HG02885 (cell line): ENCODE measurements at regions not wholly inside any gene's neighbourhood (a gene's known extent, or its start where the extent isn't known, plus 50 kb on each side); places are given as distances from the start of the nearest gene placed in this dataset.

Source experiments
- ATAC-seq: cut with Tn5 transposase; IDR thresholded peaks from one replicate; pipeline ENCODE4 v1.9.1; 2021; ENCODE audit warnings: mild to moderate bottlenecking; ENCODE audit not compliant: unreplicated experiment, poor library complexity

DNA sequence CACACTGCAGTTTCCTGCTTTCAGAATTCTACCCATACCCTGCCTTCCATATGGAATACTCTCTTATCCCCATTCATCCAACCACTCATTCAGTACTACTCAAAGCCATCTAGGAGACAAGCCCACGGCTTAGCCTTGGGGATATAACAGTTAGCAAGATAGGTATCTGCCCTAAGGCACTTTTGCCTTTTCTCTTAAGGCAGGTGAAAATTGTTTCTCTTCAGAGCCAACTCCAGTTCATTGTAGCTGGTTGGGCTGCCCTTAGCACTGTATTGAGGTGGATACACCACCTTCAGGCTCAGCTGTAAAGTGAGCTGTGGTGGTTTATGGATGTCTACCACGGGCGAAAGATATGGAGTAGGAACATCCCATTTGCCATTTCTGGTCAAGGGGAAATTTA lies 729.7 kb upstream of the TBX3 start:
- no peak for ATAC-seq

DNA sequence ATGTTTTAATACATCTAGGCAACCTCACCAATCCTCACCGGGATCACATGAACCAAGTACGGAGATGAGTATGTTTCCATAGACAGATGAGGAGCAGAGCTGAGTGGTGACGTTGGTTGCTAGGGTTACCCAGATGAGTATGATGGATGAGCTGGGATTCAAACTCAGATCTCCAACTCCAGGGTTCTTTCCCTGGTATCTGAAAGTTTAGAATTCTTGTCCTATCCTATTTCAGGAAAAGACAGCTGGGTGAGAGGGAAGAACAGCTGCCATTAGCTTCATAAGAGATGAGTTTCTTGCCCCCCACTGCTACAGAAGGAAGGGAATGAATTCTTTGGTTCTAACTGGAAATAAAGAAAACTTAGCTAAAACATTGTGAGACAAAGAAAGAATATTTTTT lies 728.9 kb upstream of the TBX3 start:
- no peak for ATAC-seq

DNA sequence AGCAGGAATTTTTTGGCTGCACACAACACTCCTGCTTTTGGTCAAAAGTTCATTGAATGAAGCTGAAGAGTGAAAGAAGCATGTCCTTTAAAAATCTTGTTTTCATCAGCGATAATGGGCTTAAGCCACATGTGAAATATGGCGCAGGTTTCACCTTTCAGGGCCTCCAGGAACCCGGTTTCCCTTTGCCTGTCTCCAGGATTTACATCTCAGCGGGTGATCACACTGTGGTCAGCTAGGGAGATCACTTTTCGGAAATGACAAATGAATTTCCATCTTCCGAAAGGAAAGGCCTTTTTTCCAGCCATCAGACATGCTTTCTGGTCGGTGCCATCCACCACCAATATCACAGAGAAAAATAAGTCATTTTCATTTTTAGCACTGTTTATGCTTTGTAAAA lies 727.1 kb upstream of the TBX3 start:
- no peak for ATAC-seq

DNA sequence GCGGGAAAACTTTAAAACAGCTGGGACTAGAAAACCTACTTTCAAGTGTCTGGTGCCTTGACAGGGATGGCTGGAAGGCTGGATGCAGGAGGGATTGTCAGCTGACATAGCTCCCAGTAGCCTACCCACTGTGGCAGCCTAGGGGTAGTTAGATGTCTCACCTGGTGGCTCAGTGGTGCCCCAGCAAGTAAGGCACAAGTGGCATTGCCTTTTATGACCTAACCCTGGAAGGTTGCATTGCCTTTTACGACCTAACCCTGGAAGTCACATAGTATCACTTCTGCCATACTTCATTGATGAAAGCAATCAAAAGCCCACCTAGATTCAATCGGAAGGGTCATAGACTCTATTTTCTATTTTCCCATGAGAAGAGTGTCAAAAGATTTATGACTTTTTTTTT lies 724.7 kb upstream of the TBX3 start:
- ATAC-seq: no peak

DNA sequence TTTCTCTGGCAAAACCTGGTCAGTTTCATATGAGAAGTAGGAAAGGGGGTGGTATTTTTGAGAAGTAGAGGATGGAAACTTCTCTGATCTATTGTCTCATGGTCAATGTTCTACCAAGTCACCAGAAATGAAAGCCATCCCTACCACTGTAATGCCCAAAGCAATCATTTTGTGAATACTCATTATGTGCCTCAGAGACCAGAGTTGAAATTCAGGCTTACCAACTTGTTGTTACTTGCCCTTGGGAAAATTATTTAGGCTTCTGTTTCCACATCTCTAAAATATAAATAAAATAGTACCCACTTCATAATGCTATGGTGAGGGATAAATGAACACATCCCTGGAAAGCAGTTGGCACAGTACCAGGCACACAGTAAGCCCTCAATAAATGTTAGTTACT lies 723.7 kb upstream of the TBX3 start:
- no peak for ATAC-seq

DNA sequence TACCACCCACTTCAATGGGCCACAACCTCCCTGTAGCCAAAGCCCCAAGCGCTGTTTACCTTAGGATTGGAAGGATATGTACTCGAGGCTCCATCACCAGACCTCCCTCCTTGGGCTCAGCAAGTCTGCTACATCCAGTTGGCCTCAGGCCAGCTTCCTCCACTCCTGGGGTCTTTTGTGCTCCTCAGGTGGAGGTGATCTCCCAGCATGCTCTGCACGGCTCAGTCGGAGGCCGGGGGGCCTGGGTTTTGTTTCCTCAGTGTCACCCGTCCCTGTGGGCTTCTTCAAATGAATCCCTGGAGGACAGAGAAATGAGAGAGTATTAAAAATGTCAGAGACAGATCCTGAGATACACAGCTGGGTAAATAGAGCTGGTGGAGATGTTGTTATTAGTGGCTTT lies 723.1 kb upstream of the TBX3 start:
- no peak for ATAC-seq

DNA sequence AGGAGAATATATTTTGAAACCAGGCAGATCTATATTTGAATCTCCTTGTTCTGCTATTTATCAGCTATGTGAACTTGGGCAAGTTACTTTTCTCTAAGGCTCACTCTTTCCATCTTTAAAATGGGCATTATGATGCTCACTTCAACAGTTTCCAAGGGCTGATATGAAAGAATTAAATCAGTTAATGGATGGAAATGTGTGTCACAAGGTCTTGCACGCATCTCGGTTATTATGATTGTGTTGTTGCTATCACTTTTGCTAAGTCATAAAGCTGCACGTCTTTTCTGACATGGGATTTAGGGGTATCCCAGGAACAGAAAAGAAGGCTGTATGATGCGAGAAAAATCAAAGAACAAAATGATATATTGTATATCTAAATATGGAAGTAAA lies 721.5 kb upstream of the TBX3 start:
- ATAC-seq: no peak

DNA sequence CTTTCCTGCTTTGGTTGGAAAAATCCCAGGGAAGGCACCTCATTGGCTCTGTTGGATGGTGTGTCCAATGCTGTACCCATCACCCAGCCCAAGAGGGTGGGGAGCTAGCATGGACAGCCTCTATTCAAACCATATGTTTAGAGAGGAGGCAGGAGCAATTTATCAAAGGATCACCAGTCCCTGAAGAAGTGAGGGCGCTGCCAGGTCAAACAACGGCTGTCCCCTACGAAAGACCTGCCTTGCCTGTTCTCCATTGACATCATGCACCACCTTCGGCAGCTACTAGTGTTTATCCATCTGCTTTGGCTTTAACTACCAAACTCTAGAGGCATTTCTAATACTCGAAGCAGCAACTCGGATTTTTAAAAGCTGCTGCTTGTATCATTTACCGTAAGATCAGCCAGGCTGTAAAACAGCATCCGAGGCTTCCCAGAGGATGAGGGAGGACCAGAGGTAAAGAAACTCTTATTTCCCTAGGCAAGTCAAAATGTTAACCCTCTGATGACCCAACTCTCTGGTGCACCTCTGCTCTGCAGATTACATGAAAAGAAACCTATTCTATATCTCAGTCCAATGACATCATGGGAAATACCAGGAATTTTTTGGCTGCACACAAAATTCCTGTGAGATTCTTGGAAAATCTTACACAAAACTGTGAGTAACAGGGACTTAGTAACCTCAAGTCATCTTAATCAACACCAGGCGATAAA lies 720.9 kb upstream of the TBX3 start:
- ATAC-seq: no peak

DNA sequence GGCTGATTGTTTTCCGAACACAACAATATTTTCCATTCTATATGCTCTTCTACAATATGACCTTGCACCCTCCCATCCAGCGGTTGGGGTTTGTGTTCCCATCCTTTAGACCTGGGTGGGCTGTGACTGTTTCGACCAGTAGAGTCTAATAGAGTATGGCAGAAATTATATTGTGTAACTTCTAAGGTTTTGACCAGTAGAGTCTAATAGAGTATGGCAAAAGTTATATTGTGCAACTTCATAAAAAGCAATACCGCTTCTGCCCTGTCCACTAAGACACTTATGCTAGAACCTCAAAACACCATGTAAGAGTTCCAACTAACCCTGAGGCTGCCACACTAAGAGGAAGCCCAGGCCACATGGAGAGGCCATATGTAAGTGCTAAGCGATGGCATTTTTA lies 719.7 kb upstream of the TBX3 start:
- no peak for ATAC-seq

DNA sequence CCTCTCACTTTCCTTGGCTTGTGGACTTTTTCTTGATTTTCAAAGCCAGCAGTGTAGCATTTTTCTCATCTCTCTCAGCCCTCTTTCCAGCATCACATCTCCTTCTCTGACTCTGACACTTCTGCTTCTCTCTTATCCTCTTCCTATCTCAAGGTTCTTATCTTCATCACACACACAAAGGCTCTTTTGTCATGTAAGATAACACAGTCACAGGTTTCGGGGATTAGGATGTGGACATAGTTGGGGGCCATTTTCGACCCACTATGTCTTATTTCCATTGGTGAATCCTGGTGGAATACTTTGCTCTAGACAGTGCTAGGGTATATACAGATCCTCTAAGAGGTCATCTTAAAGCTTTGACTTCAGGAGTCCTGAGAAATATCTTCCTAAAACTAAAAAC lies 719.3 kb upstream of the TBX3 start:
- ATAC-seq: no peak

DNA sequence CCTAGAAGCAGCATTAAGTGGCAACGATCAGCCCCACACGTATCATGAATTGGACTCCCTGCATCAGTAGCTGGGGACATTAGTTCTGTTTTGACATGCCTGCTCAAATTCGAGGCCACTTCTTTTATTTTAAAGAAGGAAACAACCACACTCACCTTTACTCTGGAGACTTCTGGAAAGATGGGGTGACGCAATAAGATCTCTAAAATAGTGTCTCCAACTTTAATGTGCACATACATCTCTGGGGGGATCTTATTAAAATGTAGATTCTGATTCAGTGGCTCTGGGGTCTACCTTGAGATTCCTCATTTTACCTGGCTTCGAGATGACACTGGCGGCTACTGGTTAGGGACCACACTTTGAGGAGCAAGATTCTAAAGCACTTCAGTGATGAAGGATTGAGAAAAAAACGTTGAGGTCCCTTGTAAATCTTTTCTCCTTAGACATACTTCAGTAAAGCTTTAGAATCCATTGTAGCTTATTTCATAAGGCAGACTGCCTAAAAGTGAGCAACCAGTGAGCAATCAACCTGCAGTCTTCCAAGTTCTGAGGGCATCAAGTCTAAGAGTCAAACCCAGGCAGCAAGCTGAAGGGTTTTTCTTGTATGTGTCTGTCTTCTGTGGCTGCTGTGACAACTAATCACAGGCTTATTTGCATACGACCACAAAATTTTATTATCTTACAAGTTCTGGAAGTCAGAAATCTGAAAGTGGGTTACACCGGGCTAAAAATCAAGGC lies 718.6 kb upstream of the TBX3 start:
- ATAC-seq: no peak

DNA sequence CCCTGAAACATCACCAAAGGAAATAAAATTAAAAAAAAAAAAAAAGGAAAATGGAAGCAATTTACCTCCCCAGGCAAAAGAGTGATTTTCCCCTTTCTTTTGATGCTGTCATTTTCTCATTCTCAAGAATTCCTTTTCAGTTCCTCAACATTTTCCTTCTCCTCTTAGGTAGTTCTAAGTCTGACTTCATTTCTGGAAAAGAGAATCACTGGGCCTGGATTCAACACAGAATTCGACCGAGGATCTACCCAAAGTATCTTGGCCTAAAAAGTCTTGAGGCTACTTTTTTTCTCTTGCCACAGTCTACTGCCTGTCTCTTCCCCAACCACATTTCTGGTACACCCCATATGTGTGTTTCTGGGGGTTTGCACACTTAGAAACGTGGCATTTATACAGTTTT lies 717.8 kb upstream of the TBX3 start:
- ATAC-seq: no peak

DNA sequence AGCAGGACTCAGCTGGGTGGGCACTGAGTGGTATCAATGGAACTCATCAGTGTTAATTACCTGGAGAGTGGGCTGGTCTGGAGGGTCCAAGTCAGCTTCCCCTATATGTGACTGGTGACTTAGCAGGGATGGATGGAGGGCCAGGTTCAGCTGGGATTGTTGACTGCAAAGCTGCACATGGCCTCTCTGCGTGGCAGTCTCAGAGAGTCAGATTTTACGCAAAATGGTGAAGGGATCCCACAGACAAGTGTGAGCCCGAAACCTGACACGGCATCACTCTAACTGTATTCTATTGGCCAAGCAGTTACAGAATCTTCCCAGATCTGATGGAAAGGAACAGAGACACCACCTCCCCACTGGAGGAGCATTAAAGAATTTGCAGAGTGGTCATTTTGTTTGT lies 716.0 kb upstream of the TBX3 start:
- no peak for ATAC-seq

DNA sequence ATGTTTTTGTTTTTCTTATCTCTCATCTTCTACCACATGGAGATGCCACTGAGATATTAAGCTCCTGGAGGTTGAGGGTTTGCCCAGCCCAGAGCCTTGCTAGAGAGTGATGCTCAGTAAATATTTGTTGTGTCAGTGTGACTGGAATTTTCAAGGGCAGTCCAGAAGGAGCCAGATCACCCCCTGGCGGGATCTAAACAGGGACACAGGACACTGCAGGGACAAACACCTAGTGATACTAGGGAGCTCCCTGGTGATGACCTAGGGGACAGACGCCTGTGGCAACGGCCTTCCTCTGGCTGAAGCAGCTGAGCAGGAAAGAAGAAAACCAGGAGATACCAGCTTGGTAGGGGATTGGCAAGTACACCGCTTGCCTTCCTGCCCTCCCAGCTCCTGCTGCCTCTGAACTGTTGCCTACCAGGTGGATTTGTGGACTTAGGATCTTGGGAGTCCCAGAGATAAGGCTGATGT lies 714.4 kb upstream of the TBX3 start:
- ATAC-seq: no peak

DNA sequence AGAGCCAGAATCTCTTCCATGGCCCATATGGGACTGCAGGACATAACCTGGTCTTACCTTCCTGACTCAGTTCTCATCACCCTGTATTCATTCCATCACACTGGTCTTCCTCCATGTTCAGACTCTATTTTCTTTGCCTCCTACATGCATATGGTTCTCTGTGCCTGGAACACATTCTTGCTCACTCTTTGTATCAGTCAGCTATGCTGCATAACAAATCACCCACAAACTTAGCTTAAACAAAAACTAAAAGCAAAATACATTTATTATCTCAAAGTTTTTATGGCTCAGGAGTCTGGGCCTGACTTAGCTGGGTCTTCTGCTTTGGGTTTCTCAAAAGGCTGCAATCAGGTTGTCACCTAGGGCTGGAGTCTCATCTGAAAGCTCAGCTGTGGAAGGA lies 712.6 kb upstream of the TBX3 start:
- ATAC-seq: no peak

DNA sequence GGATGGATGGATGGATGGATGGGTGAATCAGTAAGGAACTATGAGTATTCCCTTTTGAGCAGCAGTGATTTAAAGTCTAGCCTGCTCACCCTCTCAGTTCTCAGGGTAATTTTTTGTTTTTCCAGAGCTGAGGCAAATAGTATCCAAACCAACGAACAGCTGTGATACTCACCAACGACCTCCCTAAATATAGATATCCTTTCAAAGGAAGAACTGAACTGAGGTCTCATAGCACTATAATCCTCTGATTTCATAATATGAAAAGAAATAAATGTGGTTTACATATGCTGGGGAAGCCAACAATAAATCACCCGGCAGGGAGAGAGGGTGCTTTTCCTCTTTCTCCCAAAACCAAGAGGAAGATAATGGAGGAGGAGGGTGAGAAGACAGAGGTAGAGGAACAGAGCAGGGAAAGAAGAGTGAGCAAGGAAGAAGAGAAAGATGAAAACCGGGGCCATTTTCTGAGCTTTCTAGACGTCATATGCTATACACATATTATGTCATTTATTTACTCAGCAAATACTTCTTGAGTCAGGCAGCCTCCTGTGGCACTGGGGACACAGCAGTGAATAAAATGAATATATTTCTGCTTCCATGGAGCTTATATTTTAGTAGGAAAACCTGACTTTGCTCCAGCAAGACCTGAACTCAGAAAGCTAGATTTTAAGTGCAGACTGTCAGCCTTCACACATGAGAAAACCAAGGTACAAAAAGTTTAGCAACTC lies 710.7 kb upstream of the TBX3 start:
- ATAC-seq: no peak

DNA sequence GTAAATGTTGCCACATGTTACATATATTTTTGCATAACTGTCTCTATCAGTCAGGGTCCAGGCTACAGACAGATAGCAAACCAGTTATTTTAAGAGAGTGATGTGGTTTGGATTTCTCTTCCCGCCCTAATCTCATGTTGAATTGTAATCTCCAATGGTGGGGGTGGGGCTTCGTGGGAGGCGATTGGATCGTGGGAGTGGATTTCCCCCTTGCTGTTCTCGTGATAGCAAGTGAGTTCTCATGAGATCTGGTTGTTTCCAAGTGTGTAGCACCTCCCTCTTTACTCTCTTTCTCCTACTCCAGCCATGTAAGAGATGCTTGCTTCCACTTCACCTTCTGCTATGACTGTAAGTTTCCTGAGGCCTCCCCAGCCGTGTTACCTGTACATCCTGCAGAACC lies 704.2 kb upstream of the TBX3 start:
- no peak for ATAC-seq

DNA sequence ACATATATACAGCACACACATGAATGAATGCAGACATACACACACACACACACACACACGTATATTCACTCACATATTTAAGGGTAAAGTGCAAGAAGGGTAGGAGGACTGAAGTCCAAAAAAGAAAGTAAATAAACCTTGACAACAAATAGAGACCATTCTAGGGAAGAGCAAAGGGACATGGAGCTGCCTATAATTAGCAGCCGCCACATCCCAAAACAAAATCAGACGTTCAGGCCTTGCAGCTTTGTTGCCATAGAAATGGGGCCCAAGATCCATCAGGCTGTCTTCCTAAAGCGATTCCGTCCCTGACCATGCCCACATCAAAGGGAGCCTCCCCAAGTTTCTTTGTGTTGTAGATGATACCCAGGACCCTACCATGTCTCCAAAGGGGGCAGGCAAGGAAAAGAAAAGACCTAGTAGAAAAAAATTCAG lies 703.5 kb upstream of the TBX3 start:
- ATAC-seq: no peak

DNA sequence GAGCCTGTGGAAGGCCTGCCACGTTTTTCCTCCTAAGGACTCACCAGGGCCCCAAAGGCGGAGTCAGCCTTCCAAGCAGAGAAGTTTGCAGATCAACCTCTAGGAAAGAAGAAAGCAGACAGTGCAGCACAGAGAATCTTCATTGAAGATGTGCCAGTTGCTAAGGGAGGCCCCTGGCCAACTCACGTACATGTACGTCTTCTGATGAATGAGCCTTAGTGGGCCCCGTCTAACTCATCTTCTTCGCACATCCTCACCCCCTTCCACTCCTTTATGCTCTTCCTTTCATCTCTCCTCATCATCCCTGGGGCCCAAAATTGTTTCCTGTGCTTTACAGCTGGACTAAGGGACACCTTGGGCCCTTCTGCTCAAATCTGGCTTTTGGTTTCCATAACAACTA lies 703.0 kb upstream of the TBX3 start:
- no peak for ATAC-seq

DNA sequence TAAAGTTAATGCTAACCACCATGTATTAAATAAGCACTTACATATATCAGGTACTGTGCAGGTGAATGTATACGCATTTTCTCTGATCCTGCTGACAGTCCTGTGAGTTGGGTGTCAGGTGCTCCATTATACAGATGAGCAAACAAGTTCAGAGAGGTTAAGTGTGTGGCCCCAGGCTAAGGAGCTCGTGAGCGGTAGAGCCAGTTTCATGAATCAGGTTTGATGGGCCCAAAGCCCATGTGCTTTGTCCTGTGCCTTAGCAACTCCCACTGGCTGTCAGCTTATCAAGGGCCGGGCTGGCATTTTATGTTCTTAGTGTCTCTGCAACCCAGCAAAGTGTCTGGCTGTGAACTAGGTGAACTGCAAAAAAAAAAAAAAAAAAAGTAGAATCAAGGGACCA lies 701.2 kb upstream of the TBX3 start:
- ATAC-seq: no peak

DNA sequence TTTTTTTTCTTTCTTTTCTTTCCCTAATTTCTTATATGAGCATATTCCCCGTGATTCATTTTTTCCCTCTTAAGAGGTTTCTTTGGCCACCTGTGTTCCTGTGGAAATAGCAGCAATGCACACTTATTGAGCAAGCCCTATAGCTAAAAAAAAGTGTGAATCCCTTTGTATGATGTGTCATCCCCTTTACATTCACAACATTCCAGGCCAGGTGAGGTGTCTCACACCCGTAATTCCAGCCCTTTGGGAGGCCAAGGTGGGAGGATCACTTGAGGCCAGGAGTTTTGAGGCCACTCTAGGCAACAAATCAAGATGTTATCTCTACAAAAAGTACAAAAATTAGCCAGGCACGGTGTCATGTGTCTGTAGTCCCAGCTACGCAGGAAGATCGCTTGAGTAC lies 700.4 kb upstream of the TBX3 start:
- no peak for ATAC-seq
